ENCODE measurements at regions not wholly inside any gene's neighbourhood (a gene's known extent, or its start where the extent isn't known, plus 50 kb on each side); places are given as distances from the start of the nearest gene placed in this dataset.

GRCh38 chr11:15615398-15616096 lies 500.8 kb downstream of the INSC start:
- Histone ChIP-seq H3K36me3 (ENCODE audit: control insufficient read depth, insufficient read depth, low read length) (no peaks in the 10 kb centered on the region), H3K9me3 (ENCODE audit: control insufficient read depth, insufficient read depth, low read length) (no peaks in the 10 kb centered on the region), H3K27ac (ENCODE audit: low read depth, low read length) (no peak overlapping the region), H3K4me1 (ENCODE audit: control insufficient read depth, insufficient read depth, low read length) (peaks cover 3% of the 10 kb centered on the region), H3K27me3 (ENCODE audit: control insufficient read depth, insufficient read depth, low read length) (peaks cover 2% of the 10 kb centered on the region), H3K4me3 (ENCODE audit: low read depth, low read length) (no peak overlapping the region)
- whole genome bisulfite sequencing (ENCODE audit: insufficient coverage) = 60% methylated on average over 2 of the region's 2 CpGs
- DNase-seq (ENCODE audit: low read depth in 4 of 6, low spot score in 6 of 6) = peak in 2 of 6 donors; percentile 31 to 51

GRCh38 chr11:15616130-15617105 lies 501.7 kb downstream of the INSC start:
- Histone ChIP-seq H3K27me3 (ENCODE audit: control insufficient read depth, insufficient read depth, low read length) (peaks cover 3% of the 10 kb centered on the region), H3K4me3 (ENCODE audit: low read depth, low read length) (no peak overlapping the region), H3K4me1 (ENCODE audit: control insufficient read depth, insufficient read depth, low read length) (peaks cover 3% of the 10 kb centered on the region), H3K36me3 (ENCODE audit: control insufficient read depth, insufficient read depth, low read length) (no peaks in the 10 kb centered on the region), H3K27ac (ENCODE audit: low read depth, low read length) (no peak overlapping the region), H3K9me3 (ENCODE audit: control insufficient read depth, insufficient read depth, low read length) (no peaks in the 10 kb centered on the region)
- 95% methylated on average over 8 of the region's 13 CpGs for WGBS (ENCODE audit: insufficient coverage)
- DNase-seq (ENCODE audit: low read depth in 4 of 6, low spot score in 6 of 6) = no peak

- no peak for DNase-seq (ENCODE audit: low read depth in 4 of 6, low spot score in 6 of 6)
- Histone ChIP-seq H3K9me3 (ENCODE audit: control insufficient read depth, insufficient read depth, low read length) (no peaks in the 10 kb centered on the region), H3K36me3 (ENCODE audit: control insufficient read depth, insufficient read depth, low read length) (no peaks in the 10 kb centered on the region), H3K4me3 (ENCODE audit: low read depth, low read length) (no peak overlapping the region), H3K4me1 (ENCODE audit: control insufficient read depth, insufficient read depth, low read length) (peaks cover 5% of the 10 kb centered on the region), H3K27ac (ENCODE audit: low read depth, low read length) (no peak overlapping the region), H3K27me3 (ENCODE audit: control insufficient read depth, insufficient read depth, low read length) (peaks cover 8% of the 10 kb centered on the region)
- 100% methylated on average over 2 of the region's 5 CpGs for whole genome bisulfite sequencing (ENCODE audit: insufficient coverage)
These were observed 502.4 kb downstream of the INSC start for GRCh38 chr11:15617126-15617525.

GRCh38 chr11:15618583-15619032 lies 503.9 kb downstream of the INSC start:
- Histone ChIP-seq H3K4me3 (ENCODE audit: low read depth, low read length) (no peak overlapping the region), H3K4me1 (ENCODE audit: control insufficient read depth, insufficient read depth, low read length) (peaks cover 12% of the 10 kb centered on the region), H3K27me3 (ENCODE audit: control insufficient read depth, insufficient read depth, low read length) (peaks cover 9% of the 10 kb centered on the region), H3K27ac (ENCODE audit: low read depth, low read length) (no peak overlapping the region), H3K36me3 (ENCODE audit: control insufficient read depth, insufficient read depth, low read length) (no peaks in the 10 kb centered on the region), H3K9me3 (ENCODE audit: control insufficient read depth, insufficient read depth, low read length) (no peaks in the 10 kb centered on the region)
- DNase-seq (ENCODE audit: low read depth in 4 of 6, low spot score in 6 of 6) = no peak
- 94% methylated on average over 2 of the region's 2 CpGs for WGBS (ENCODE audit: insufficient coverage)

GRCh38 chr11:15621565-15621964 lies 506.8 kb downstream of the INSC start:
- H3K27ac ChIP-seq (ENCODE audit: low read depth, low read length) = no peak overlapping the region
- H3K4me3 ChIP-seq (ENCODE audit: low read depth, low read length) = no peak overlapping the region
- peaks cover 9% of the 10 kb centered on the region for H3K4me1 ChIP-seq (ENCODE audit: control insufficient read depth, insufficient read depth, low read length)
- H3K9me3 ChIP-seq (ENCODE audit: control insufficient read depth, insufficient read depth, low read length) = no peaks in the 10 kb centered on the region
- 79% methylated on average over 5 of the region's 5 CpGs for WGBS (ENCODE audit: insufficient coverage)
- DNase-seq (ENCODE audit: low read depth in 4 of 6, low spot score in 6 of 6) = no peak
- H3K36me3 ChIP-seq (ENCODE audit: control insufficient read depth, insufficient read depth, low read length) = no peaks in the 10 kb centered on the region
- peaks cover 9% of the 10 kb centered on the region for H3K27me3 ChIP-seq (ENCODE audit: control insufficient read depth, insufficient read depth, low read length)

GRCh38 chr11:15622231-15622890 lies 507.6 kb downstream of the INSC start:
- Histone ChIP-seq H3K4me1 (ENCODE audit: control insufficient read depth, insufficient read depth, low read length) (peaks cover 9% of the 10 kb centered on the region), H3K36me3 (ENCODE audit: control insufficient read depth, insufficient read depth, low read length) (no peaks in the 10 kb centered on the region), H3K27me3 (ENCODE audit: control insufficient read depth, insufficient read depth, low read length) (peaks cover 9% of the 10 kb centered on the region), H3K27ac (ENCODE audit: low read depth, low read length) (no peak overlapping the region), H3K9me3 (ENCODE audit: control insufficient read depth, insufficient read depth, low read length) (no peaks in the 10 kb centered on the region), H3K4me3 (ENCODE audit: low read depth, low read length) (no peak overlapping the region)
- WGBS (ENCODE audit: insufficient coverage) = 33% methylated on average over 7 of the region's 8 CpGs
- DNase-seq (ENCODE audit: low read depth in 4 of 6, low spot score in 6 of 6) = peak in 2 of 6 donors; percentile 34 to 90

- peaks cover 9% of the 10 kb centered on the region for H3K4me1 ChIP-seq (ENCODE audit: control insufficient read depth, insufficient read depth, low read length)
- WGBS (ENCODE audit: insufficient coverage) = 93% methylated on average over 3 of the region's 4 CpGs
- H3K4me3 ChIP-seq (ENCODE audit: low read depth, low read length) = no peak overlapping the region
- H3K9me3 ChIP-seq (ENCODE audit: control insufficient read depth, insufficient read depth, low read length) = no peaks in the 10 kb centered on the region
- no peaks in the 10 kb centered on the region for H3K36me3 ChIP-seq (ENCODE audit: control insufficient read depth, insufficient read depth, low read length)
- H3K27me3 ChIP-seq (ENCODE audit: control insufficient read depth, insufficient read depth, low read length) = peaks cover 9% of the 10 kb centered on the region
- H3K27ac ChIP-seq (ENCODE audit: low read depth, low read length) = no peak overlapping the region
- no peak for DNase-seq (ENCODE audit: low read depth in 4 of 6, low spot score in 6 of 6)
These were observed 510.0 kb downstream of the INSC start for GRCh38 chr11:15624701-15625100.

GRCh38 chr11:15625691-15626090 lies 511.0 kb downstream of the INSC start:
- no peak overlapping the region for H3K4me3 ChIP-seq (ENCODE audit: low read depth, low read length)
- DNase-seq (ENCODE audit: low read depth in 4 of 6, low spot score in 6 of 6) = no peak
- no peaks in the 10 kb centered on the region for H3K36me3 ChIP-seq (ENCODE audit: control insufficient read depth, insufficient read depth, low read length)
- H3K27ac ChIP-seq (ENCODE audit: low read depth, low read length) = no peak overlapping the region
- peaks cover 9% of the 10 kb centered on the region for H3K4me1 ChIP-seq (ENCODE audit: control insufficient read depth, insufficient read depth, low read length)
- no CpG with 5 or more reads among the region's 2 CpGs for WGBS (ENCODE audit: insufficient coverage)
- H3K9me3 ChIP-seq (ENCODE audit: control insufficient read depth, insufficient read depth, low read length) = no peaks in the 10 kb centered on the region
- peaks cover 9% of the 10 kb centered on the region for H3K27me3 ChIP-seq (ENCODE audit: control insufficient read depth, insufficient read depth, low read length)

GRCh38 chr11:15627560-15627959 lies 512.8 kb downstream of the INSC start:
- DNase-seq (ENCODE audit: low read depth in 4 of 6, low spot score in 6 of 6) = no peak
- H3K4me1 ChIP-seq (ENCODE audit: control insufficient read depth, insufficient read depth, low read length) = peaks cover 3% of the 10 kb centered on the region
- H3K27me3 ChIP-seq (ENCODE audit: control insufficient read depth, insufficient read depth, low read length) = peaks cover 2% of the 10 kb centered on the region
- H3K9me3 ChIP-seq (ENCODE audit: control insufficient read depth, insufficient read depth, low read length) = no peaks in the 10 kb centered on the region
- H3K27ac ChIP-seq (ENCODE audit: low read depth, low read length) = no peak overlapping the region
- no peak overlapping the region for H3K4me3 ChIP-seq (ENCODE audit: low read depth, low read length)
- no peaks in the 10 kb centered on the region for H3K36me3 ChIP-seq (ENCODE audit: control insufficient read depth, insufficient read depth, low read length)

Data from spinal cord (tissue), 9 donors.